Putamen (tissue), 1 donor: ENCODE measurements at regions not wholly inside any gene's neighbourhood (a gene's known extent, or its start where the extent isn't known, plus 50 kb on each side); places are given as distances from the start of the nearest gene placed in this dataset.

Experiments used
- DNase-seq: peaks from one replicate; pipeline ENCODE4 v3.0.0-alpha.2; 2016; ENCODE audit warnings: low spot score

- peak; percentile 80 for DNase-seq
Measured at GRCh38 chr7:8379264-8379663, 54.1 kb upstream of the NXPH1 start.

- no peak for DNase-seq
Measured at GRCh38 chr7:8380130-8380529, 53.3 kb upstream of the NXPH1 start.

- no peak for DNase-seq
Measured at GRCh38 chr7:8382004-8382730, 51.2 kb upstream of the NXPH1 start.
